ENCODE measurements at regions not wholly inside any gene's neighbourhood (a gene's known extent, or its start where the extent isn't known, plus 50 kb on each side); places are given as distances from the start of the nearest gene placed in this dataset.
"Not testable (repeated sequence)": the region's sequence is repeated elsewhere in the genome, so short reads cannot be mapped to it uniquely, and the experiment has no call there.

GRCh38 chr19:27355581-27355980, 1857.4 kb downstream of the UQCRFS1 start:
- H3K27ac ChIP-seq (ENCODE audit: low read depth, low read length, poor library complexity, severe bottlenecking); H3K27me3 ChIP-seq (replicated peaks; ENCODE audit: insufficient read depth, low read depth, low read length, poor library complexity); H3K4me1 ChIP-seq (ENCODE audit: insufficient read depth, low read length, poor library complexity, severe bottlenecking); intact Hi-C loops (cut with micrococcal nuclease; ENCODE audit: unreplicated experiment); POLR2A ChIA-PET (ENCODE audit: low non-redundant PET); CTCF ChIA-PET; H3K4me3 ChIP-seq (ENCODE audit: low read depth, low read length, poor library complexity, severe bottlenecking); BruUV-seq (replicated peaks); H3K36me3 ChIP-seq (ENCODE audit: insufficient read depth, low read length, poor library complexity, severe bottlenecking); DNase-seq (ENCODE audit: low spot score): not testable (repeated sequence)
- H3K9me3 ChIP-seq (ENCODE audit: low read depth, low read length, poor library complexity, severe bottlenecking), result peaks cover 80% of the 10 kb centered on the region

Measured in A673 (cell line).